ENCODE measurements at regions not wholly inside any gene's neighbourhood (a gene's known extent, or its start where the extent isn't known, plus 50 kb on each side); places are given as distances from the start of the nearest gene placed in this dataset.

GRCh38 chr4:174062831-174063230, 220.6 kb downstream of the FBXO8 start:
- Histone ChIP-seq H2AFZ (ENCODE audit: low read length) (no peak overlapping the region), H2AK5ac (ENCODE audit: low read depth, low read length) (no peak overlapping the region), H2BK15ac (ENCODE audit: low read length) (no peak overlapping the region), H3K4me2 (ENCODE audit: insufficient read depth in 1 of 2, low read depth in 2 of 2, low read length in 2 of 2) (no peak overlapping the region), H4K20me1 (replicated peaks in 1 of 2; ENCODE audit: control insufficient read depth in 1 of 2, insufficient read depth in 2 of 2, low read length in 2 of 2) (no peaks in the 10 kb centered on the region), H3K9ac (replicated peaks in 1 of 4; ENCODE audit: extremely low read depth in 1 of 4, low read depth in 3 of 4, low read length in 3 of 4) (no peak overlapping the region), H3K23ac (ENCODE audit: insufficient read length) (no peak overlapping the region), H3K56ac (replicated peaks; ENCODE audit: insufficient read length, low read depth, low read length) (no peak overlapping the region), H3K23me2 (ENCODE audit: low read depth, low read length) (no peaks in the 10 kb centered on the region; the same call in 1 of the 2 replicates), H2BK12ac (ENCODE audit: low read depth, low read length) (no peak overlapping the region), H3K79me1 (ENCODE audit: low read depth, low read length) (no peaks in the 10 kb centered on the region), H4K5ac (ENCODE audit: insufficient read length, low read depth, low read length) (no peak overlapping the region), H3K18ac (ENCODE audit: extremely low read depth, low read length) (no peak overlapping the region), H3K79me2 (ENCODE audit: control insufficient read depth in 1 of 2, insufficient read depth in 2 of 2, low read length in 2 of 2) (no peaks in the 10 kb centered on the region), H3K27me3 (replicated peaks in 1 of 4; ENCODE audit: control insufficient read depth in 3 of 4, extremely low read depth in 1 of 4, insufficient read depth in 3 of 4, low read length in 3 of 4) (no peaks in the 10 kb centered on the region), H3K14ac (ENCODE audit: insufficient read length) (no peak overlapping the region), H3K9me3 (ENCODE audit: insufficient read depth in 2 of 2, low read depth in 1 of 2, low read length in 1 of 2) (peaks cover 0 to 8% of the 10 kb centered on the region in 2 experiments; a peak in 1 of 4 replicates), H4K8ac (ENCODE audit: extremely low read depth, insufficient read depth, low read length) (no peak overlapping the region), H3K4ac (replicated peaks; ENCODE audit: insufficient read length, low read depth, low read length) (no peak overlapping the region), H2BK120ac (replicated peaks; ENCODE audit: low read depth, low read length) (no peak overlapping the region), H3K4me3 (ENCODE audit: extremely low read depth in 1 of 4, insufficient read depth in 2 of 4, low read depth in 3 of 4, low read length in 4 of 4) (no peak overlapping the region), H2BK20ac (ENCODE audit: low read length) (no peak overlapping the region), H3K27ac (ENCODE audit: low read depth, low read length) (no peak overlapping the region), H2BK5ac (ENCODE audit: low read depth, low read length) (no peak overlapping the region), H3K36me3 (ENCODE audit: control insufficient read depth in 2 of 4, insufficient read depth in 4 of 4, low read length in 3 of 4) (no peaks in the 10 kb centered on the region), H4K91ac (replicated peaks; ENCODE audit: insufficient read length, low read length) (no peak overlapping the region), H3K4me1 (replicated peaks in 1 of 4; ENCODE audit: control insufficient read depth in 3 of 4, insufficient read depth in 4 of 4, low read length in 3 of 4) (no peaks in the 10 kb centered on the region)
- CTCF ChIA-PET (ENCODE audit: partially characterized antibody), result no interaction called here
- DNase-seq (ENCODE audit: low read depth in 1 of 2, low spot score in 2 of 2) (no peak), FAIRE-seq (no peak)
- POLR2A ChIA-PET (ENCODE audit: partially characterized antibody), result no interaction called here
- TF ChIP-seq CHD2 (IDR thresholded peaks at IDR 0.05; ENCODE audit: low read length), result no peak
- TF ChIP-seq MAFK (IDR thresholded peaks at IDR 0.05; ENCODE audit: low read depth, low read length), result no peak
- TF ChIP-seq CTCF (IDR thresholded peaks at IDR 0.05; ENCODE audit: control extremely low read depth in 1 of 3, insufficient read depth in 1 of 3, low read depth in 1 of 3, low read length in 3 of 3), result no peak
- no peak for TF ChIP-seq POLR2AphosphoS5 (IDR thresholded peaks at IDR 0.05; ENCODE audit: low read depth, low read length)
- TF ChIP-seq SP1 (IDR thresholded peaks at IDR 0.05; ENCODE audit: low read depth, low read length), result no peak
- no peak for TF ChIP-seq TAF7 (optimal IDR thresholded peaks at IDR 0.05; ENCODE audit: borderline replicate concordance, low read depth, low read length)
- no peak for TF ChIP-seq ATF3 (IDR thresholded peaks at IDR 0.05; ENCODE audit: insufficient read depth, low read depth, low read length)
- no peak for TF ChIP-seq SIX5 (IDR thresholded peaks at IDR 0.05; ENCODE audit: low read depth, low read length)
- TF ChIP-seq E2F6 (IDR thresholded peaks at IDR 0.05), result no peak
- no peak for TF ChIP-seq CTBP2 (IDR thresholded peaks at IDR 0.05; ENCODE audit: borderline replicate concordance, insufficient read depth, insufficient read length, low read length)
- no peak for TF ChIP-seq TCF12 (IDR thresholded peaks at IDR 0.05; ENCODE audit: low read depth, low read length)
- TF ChIP-seq CHD1 (IDR thresholded peaks at IDR 0.05; ENCODE audit: low read depth, low read length), result no peak
- no peak for TF ChIP-seq EGR1 (IDR thresholded peaks at IDR 0.05; ENCODE audit: borderline replicate concordance, low read depth, low read length)
